HG03439 (cell line): ENCODE measurements at regions not wholly inside any gene's neighbourhood (a gene's known extent, or its start where the extent isn't known, plus 50 kb on each side); places are given as distances from the start of the nearest gene placed in this dataset.

Source experiments
- ATAC-seq: cut with Tn5 transposase; IDR thresholded peaks from one replicate; pipeline ENCODE4 v1.9.1; 2021; ENCODE audit warnings: mild to moderate bottlenecking, moderate library complexity; ENCODE audit not compliant: unreplicated experiment

DNA sequence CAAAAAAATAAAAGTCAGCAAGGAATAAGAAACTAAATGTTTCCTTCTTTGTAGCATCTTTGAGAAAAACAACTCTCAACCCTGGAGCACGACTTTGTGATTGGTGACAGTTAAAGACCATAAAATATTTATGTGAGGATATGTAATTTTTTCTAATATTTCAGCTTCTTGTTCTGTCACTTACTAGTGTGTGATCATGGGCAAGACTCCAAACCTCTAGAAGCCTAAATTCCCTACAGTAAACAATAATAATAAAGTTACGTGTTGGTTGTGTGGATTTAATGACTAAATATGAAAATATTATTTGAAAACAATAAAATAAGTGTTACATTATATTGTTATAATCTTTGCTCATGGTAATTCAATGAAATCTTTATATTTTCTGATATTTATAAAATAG is 735.6 kb upstream of the MARCKS start:
- no peak for ATAC-seq

DNA sequence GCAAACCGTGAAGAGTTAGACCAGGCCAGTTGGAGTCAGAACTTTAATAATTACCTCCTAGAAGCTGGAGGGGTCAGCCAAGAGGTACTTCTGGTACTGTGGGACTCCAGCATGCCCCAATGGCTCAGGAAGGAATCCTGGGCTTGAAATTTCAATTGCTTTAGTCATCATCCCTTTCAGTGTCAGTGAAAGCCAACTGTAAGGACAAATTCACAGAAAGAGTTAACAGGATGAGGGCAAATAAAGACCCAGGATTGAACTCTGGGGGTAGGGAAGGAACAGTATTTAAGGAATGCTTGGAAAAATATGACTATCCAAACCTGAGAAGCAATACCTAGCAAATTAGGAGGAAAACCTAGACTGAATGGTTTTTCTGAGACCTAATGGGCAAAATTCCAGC is 735.1 kb upstream of the MARCKS start:
- no peak for ATAC-seq

DNA sequence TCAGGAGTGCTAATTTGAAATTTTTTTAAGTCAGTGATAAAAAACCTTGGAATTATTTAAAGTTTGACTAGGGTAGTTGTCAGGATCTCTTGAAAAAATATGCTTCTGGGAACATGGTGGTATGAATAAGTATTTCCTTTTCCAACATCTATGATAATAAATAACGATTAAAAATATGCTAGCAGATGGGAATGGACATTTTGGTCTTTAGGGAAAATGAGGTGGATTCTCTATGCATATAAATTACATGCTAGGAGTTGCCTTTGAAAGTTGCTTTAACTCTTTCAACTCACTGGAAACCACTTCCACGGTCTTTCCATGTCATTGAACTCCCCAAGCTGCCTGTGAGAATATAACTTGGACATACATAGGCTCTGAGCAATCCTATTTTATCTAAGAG is 731.5 kb upstream of the MARCKS start:
- ATAC-seq = no peak

DNA sequence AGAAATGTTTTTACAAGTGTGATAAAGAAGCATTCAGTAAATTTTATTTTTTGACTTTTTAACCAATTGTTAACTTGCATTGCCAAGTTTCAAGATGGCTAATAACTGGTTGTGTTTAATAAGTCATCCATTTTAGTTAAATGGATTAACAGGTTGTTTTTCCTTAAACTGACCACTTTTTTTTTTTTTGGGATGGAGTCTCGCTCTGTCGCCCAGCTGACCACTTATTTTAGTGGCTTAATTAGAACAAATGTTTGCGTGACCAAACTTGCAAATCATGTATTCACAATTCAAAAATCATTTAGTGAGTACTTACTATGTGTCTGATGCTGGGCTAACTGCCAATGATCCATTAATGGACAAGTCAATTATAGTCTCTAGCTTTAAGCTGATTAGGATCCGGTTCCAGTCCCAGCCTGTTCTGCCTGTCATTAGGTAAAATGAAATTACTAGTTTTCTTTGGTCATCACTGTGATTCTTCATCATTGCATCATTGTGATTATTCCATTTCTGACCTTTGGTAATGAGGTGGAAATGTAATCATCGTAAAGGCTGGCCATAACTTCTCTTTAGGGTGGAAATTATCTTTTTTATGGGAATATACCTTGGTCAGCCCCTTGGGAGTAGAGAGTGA is 729.2 kb upstream of the MARCKS start:
- ATAC-seq = no peak

DNA sequence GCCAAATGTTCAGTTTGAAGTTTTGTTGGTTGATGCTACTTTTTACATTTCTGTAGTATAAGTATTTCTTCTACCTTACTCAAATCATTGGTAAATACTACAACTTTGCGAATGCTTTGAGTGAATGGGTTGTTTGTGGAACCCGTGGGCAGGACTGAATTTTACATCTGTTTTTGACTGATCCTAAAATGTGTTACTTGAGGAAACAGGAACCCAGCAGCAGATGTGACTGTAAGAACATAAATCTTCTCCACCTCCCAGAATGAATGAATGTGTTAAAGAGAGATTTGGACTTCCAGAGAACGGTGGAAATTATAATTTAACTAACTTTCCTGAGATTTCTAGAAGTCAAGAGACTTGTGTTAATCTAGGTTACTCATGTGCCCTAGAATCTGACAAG is 728.5 kb upstream of the MARCKS start:
- no peak for ATAC-seq

DNA sequence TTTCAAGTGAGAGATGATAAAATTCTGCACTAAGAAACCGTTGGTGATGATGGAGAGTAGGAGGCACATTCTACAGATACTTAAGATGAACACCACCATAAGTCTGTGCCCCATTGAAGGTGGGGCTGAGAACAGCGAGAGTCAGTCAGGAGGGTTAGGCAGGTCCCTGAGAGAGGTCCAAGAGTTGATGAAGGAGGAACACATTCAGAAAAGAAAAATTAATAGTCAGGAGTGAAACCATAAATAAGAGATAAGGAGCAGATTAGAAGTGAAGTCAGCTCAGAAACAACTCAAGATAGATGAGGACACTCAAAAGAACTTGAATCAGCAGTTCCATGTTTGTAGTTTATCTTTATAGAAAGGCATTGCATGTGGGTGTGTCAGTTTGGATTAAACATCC is 727.2 kb upstream of the MARCKS start:
- no peak for ATAC-seq

DNA sequence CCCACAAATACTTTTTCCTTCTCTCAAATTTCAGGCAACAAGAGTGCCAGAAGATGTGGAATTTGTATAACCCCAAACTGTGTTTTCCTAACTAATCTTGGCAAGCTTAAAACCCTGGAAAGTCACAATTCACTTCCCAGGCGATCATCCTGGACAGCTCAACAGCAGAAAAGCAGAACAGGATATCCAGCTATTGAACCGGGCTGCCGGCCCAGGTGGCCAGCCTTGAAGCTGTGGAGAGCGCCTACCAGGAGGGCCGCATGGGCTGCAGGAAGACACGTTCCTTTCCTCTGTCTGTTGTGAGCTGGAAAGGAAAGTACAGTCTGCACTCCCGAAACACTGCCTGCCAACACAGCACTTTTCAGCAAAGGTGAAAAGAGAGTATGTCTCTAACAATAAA is 719.7 kb upstream of the MARCKS start:
- ATAC-seq = no peak

DNA sequence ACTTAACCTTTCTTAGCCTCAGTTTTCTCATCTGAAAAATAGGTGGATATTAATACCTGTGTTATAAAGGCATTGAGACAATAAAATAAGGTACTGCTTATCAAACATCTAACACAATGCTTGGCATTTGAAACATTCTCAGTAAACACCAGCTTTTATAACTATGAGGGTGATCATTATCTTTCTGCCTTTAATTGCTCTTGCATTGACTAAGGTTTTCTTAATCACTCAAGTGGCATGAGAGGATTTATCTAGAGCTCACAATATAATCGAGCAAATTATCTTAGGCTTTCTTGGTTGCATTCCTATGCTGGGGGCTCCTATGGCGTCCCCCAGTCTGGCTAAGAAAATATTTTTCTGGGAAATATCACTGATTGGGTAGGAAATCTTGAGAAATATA is 716.4 kb upstream of the MARCKS start:
- ATAC-seq = no peak

DNA sequence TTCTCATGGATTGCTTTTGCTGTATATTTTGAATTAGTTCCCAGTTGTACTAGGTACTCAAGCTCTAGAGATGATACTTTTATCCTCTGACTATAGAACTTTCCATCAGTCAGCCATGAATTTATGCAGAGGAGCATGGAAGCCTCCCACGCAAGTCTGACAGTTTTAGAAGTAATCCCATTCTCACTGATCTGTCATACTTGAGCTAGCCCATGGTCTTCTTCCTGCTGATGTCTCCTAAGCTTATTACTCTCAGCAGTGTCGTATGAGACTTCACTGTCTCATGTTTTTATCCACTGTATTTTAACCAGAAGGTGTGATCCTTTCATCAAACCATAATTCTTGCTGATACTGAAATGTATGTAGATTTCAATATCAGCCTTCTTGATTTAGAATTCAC is 715.2 kb upstream of the MARCKS start:
- ATAC-seq = no peak

DNA sequence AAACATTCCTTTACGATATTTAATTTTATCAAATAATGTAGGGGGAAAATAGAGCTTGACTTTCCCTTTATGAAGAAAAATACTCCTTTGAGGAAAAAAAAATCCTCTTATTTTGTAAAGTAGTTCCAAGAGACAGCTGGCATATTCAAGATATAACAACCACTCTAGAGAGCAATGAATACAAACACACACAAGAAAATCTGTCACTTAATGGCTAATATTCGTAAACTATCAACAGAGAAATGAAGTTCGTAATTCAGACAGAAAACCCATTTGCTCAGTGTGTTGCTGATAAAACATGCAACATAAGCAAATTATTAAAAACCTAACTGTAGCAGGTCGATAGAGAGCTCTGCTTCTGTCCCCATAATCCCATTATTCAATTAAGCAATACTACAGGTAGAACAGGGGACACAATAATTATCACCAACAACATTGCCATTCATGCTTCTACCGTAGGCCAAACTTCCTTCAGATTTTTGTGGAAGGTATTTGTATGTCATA is 714.4 kb upstream of the MARCKS start:
- no peak for ATAC-seq

DNA sequence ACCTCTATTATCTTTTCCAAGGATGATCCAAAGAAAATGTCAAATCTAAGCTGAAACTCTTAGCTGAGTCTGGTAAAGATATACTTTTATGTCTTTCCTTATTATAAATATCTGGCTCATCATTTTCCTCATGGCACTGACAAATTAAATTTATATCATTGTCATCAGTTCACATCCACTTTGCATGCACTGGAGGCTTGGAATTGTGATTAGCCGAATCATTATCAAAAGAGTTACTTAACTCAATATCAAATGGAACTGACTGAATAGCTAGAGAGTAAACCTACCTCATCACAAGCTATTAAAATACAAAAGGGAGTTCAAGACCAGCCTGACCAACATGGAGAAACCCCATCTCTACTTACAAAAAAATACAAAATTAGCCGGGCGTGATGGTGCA is 713.9 kb upstream of the MARCKS start:
- no peak for ATAC-seq

DNA sequence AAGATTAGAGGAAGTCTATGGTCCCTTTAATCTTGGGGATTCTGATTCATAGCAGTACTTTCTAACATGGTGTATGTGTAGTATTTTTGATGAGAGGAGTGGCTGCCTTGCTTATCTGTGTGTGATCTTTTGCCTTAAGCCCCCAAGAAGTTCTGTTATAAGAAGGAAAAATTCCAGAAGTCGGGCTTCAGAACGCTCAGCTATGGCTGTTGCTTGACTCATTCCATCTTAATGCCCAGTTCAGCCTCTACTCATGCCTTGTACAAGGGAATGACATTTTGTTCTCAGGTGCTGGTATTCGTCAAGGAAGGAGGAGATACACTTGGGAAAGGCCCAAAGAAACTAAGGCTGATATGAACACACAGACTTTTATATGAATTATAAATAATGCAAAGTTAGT is 713.0 kb upstream of the MARCKS start:
- ATAC-seq = no peak

DNA sequence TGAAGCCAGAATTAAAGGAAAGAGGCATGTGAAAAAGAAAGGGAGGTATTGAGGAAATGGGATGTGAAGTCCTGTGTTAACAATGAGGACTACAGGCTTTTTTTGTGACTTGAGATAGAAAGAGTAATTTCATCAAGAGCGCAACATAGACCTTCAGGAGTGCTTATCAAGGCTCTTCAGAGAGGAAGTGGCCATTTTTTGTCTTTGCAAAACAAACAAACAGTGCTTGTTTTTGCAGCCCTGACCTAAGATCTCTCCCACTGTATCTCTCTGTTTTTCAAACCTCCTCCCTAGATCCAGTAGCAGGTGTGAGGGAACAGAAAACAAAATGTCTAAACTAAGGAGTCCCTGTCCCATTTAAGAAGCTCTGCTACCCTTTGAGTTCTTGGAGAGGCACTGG is 710.3 kb upstream of the MARCKS start:
- ATAC-seq = no peak

DNA sequence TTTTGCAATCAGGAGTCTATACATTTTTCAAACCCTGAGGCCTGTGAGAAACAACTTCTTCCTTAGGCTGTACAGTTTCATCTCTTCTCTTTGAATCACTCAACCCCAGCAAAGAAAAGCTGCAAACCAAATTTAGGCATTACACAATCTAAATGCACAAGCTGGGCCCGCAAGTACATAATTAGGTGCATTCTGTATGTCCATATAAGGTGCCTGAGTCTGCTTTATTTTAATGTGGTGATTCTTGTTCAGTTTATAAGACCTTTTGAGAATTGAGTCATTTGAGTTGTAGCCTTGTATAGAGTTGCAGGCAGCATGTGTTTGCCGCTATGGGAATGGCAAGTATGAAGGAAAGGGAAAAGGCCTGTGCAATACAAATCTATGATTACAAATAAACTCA is 709.6 kb upstream of the MARCKS start:
- ATAC-seq = no peak

DNA sequence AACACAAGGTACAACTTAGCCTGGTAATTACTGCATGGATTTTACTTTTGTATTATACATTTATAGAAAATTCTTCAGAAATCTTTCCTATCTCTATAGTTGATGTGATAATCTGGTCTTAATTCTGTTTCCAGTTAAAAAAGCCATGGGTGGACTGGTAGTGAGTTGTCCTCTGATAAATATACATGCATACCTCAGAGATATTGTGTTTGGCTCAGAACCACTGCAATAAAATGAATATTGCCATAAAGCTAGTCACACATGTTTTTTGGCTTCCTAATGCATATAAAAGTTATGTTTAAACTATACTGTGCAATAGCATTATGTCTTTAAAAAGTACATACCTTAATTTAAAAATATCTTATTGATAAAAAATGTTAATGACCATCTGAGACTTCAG is 708.6 kb upstream of the MARCKS start:
- no peak for ATAC-seq

DNA sequence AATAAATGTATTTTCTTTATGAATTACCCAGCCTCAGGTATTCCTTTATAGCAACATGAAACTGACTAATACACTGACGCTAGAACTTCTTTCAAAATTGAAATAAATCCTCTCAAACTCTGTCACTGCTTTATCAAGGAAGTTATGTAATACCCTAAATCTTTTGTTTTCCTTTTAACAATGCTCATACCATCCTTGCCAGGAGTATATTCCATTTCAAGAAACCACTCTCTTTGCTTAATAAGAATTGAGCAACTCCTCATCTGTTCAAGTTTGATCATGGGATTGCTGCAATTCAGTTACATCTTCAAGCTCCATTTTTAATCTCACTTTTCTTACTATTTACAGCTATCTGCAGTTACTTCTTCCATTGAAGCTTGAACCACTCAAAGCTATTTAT is 707.6 kb upstream of the MARCKS start:
- no peak for ATAC-seq

DNA sequence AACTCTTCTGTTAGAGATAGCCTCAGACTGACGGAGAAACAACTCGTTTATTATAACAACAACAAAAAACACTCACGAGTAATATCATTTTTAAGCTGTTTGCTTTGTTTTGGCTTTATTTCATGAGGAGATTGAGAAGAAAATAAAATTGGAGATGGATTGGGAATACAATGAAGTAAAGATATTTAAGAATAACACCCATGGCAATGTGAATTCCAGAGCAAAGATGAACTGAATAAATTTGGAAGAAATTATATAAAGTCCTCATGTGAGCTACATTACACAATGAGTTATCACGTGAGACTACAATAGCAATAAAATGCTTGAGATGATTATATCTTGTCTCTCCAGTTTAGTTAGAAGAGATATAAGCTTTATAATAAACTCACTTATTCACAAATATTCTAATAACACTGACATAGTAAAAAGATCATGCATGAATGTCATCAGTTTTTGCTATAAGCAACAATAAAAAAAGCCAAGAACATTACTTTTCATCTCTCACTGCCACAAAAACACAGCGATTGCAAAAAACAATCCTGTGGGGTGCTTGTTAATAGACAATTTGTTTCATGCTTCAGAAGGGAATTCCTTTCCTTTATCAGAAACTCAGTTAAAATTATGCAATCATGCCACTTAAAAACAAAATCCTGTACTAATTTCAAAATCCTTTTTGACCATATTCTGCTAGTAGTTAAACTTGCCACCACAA is 696.7 kb upstream of the MARCKS start:
- no peak for ATAC-seq

DNA sequence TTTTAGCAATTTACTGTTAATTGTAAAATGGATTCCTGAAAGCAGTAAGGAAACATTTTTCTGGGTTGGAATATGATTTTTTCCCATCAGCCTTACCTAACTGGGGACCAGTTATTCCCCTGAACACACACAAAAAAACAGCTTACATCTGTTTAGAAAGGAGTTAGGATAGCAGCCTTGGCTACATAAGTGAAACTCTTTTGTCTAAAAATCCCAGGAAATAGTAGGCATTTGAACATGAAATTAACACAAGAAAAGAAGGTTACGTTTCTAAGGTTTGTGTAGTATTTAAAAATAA is 696.2 kb upstream of the MARCKS start:
- no peak for ATAC-seq

DNA sequence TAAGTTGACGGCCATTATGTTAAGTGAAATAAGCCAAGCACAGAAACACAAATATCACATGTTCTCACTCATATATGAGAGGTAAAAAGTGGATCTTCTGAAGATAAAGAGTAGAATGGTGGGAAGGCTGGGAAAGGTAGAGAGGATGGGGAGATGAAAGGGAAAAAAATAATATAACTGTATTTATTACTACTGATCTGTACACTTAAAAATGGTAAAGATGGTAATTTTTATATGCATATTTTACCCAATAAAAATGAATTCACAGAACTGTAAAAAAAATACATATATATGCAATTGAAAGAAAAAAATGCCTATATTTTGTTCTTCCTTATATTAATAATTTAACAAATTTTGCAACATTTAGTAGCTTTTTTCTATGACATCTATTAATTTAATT is 694.4 kb upstream of the MARCKS start:
- ATAC-seq = no peak

DNA sequence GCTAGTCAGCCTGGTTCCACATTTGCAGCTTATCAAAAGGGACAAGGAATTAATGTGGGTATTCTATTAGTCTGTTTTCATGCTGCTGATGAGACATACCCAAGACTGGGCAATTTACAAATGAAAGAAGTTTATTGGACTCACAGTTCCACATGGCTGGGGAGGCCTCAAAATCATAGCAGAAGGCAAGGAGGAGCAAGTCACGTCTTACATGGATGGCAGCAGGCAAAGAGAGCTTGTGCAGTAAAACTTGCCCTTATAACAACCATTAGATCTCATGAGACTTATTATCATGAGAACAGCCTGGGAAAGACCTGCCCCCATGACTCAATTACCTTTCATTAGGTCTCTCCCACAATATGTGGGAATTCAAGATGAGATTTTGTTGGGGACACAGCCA is 689.1 kb upstream of the MARCKS start:
- no peak for ATAC-seq

DNA sequence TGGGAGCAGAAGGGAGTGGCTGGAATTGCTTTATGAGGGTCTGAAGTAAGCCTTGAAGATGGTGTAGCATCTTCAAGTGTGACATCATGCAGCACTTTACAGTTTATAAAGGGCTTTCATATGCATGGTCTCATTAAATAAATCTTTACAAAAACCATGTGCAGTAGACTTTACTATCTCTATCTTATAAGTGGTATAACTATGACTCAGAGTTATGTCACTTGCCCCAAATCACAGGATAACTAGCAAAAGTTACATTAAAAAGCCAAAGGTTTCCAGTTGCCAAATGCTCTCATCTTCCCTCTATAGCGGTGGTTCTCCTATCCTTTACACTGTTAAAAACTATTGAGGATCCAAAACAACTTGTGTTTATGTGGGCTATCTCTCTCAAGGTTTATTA is 687.7 kb upstream of the MARCKS start:
- ATAC-seq = no peak

DNA sequence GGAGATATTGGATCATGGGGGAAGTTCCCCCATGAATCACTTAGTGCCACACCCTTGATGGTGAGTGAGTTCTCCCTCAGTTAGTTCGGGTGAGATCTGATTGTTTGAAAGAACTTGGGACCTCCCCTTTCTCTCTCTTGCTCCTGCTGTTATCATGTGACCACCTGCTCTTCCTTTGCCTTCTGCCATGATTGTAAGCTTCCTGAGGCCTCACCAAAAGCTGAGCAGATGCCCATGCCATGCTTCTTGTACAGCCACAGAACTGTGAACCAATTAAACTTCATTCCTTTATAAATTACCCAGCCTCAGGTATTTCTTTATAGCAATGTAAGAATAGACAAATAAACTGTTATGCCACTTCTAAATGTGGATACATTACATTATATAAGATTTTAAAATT is 686.7 kb upstream of the MARCKS start:
- no peak for ATAC-seq

DNA sequence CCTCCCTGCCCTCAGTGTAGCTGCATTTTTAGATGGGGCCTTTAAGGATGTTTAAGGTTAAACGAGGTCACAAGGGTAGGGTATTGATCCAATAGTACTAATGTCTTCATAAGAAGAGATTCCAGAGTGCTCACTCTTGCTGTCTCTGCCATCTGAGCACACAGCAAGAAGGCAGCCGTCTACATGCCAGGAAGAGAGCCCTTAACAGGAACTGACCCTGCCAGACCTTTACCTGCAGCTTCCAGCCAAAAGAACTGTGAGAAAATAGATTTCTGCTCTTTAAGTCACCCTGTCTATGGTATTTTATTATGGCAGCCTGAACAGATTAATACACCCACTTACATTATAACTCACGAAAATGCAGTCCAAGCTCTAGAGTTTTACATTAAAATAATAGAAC is 685.3 kb upstream of the MARCKS start:
- no peak for ATAC-seq
